HepG2 (cell line): ENCODE measurements at regions not wholly inside any gene's neighbourhood (a gene's known extent, or its start where the extent isn't known, plus 50 kb on each side); places are given as distances from the start of the nearest gene placed in this dataset.

Source experiments
- ATAC-seq: fragments of 200-7000 bp; cut with Tn5 transposase; 3 replicates; pipeline ENCODE4 v1.9.1; 2020; ENCODE audit warnings: mild to moderate bottlenecking, moderate library complexity
- BruUV-seq: library from RNA; stranded (reverse); fragments of 400-500 nt; replicated peaks from 2 replicates; lab custom pipeline; 2021; lab: Mats Ljungman, UMichigan
- CTCF ChIA-PET: fragments of 300-600 bp; formaldehyde crosslinking; extraction: SDS; loops from one replicate; lab custom pipeline; 2021; ENCODE audit warnings: low total read pairs, inconsistent platforms, low intra/inter-chr PET ratio; lab: Yijun Ruan, JAX
- POLR2A ChIA-PET: fragments of 350-600 bp; sonication (Branson Sonifier 250); formaldehyde crosslinking; loops from one replicate; lab custom pipeline; 2020; ENCODE audit warnings: antibody characterized with exemption, inconsistent platforms; lab: Yijun Ruan, JAX
- DNase-seq: peaks from one replicate; pipeline ENCODE4 v3.0.0-alpha.2; 2015; ENCODE audit warnings: low spot score
- FAIRE-seq: peaks from 3 replicates; lab custom pipeline; 2011; peaks lifted over from hg19 to GRCh38; lab: Jason Lieb, UNC
- H2AFZ ChIP-seq: one replicate; pipeline ENCODE4 v1.6.1; 2011; ENCODE audit warnings: low read length, inconsistent platforms
- H3K27ac ChIP-seq: fragments of 300-600 bp; 3 replicates; pipeline ENCODE4 v1.8.0; 2011; ENCODE audit warnings: mixed run types, mild to moderate bottlenecking, mixed read lengths, low read length, inconsistent platforms; ENCODE audit not compliant: insufficient read depth; ENCODE audit errors: extremely low read length
- H3K27me3 ChIP-seq, 2 experiments: fragments of 200-600 bp in 1 of 2; 2 replicates in 1 of 2; 3 replicates in 1 of 2; pipeline versions ENCODE4 v1.6.0 to v1.8.0; 2011; ENCODE audit warnings: low read length in 2 of 2, mild to moderate bottlenecking in 2 of 2, moderate library complexity in 2 of 2, inconsistent platforms in 1 of 2; ENCODE audit not compliant: insufficient read depth in 2 of 2, control insufficient read depth in 1 of 2
- H3K36me3 ChIP-seq, 2 experiments: fragments of 200-600 bp in 1 of 2; replicated peaks in 1 of 2; 2 replicates in 1 of 2; 3 replicates in 1 of 2; pipeline versions ENCODE4 v1.5.1 to v1.8.0; 2011; ENCODE audit warnings: low read length in 2 of 2, inconsistent platforms in 1 of 2; ENCODE audit not compliant: insufficient read depth in 2 of 2, control insufficient read depth in 1 of 2
- H3K4me1 ChIP-seq: 2 replicates; pipeline ENCODE4 v1.5.1; 2012; ENCODE audit warnings: low read length, inconsistent platforms; ENCODE audit not compliant: insufficient read depth
- H3K4me2 ChIP-seq: 2 replicates; pipeline ENCODE4 v1.6.0; 2011; ENCODE audit warnings: low read depth, low read length, inconsistent platforms
- H3K4me3 ChIP-seq, 3 experiments: fragments of 200-600 bp in 1 of 3; sonication (generic), shearing (Covaris generic) in 1 of 3; replicated peaks in 1 of 3; 2 replicates each; pipeline ENCODE4 v1.5.1; 2011 to 2016; ENCODE audit warnings: low read length in 3 of 3, inconsistent platforms in 2 of 3, low read depth in 2 of 3, mild to moderate bottlenecking in 2 of 3, control low read depth in 1 of 3, mixed read lengths in 1 of 3; ENCODE audit not compliant: insufficient read depth in 1 of 3
- H3K79me2 ChIP-seq: one replicate; pipeline ENCODE4 v1.6.1; 2011; ENCODE audit warnings: low read length, inconsistent platforms; ENCODE audit not compliant: insufficient read depth
- H3K9ac ChIP-seq: 2 replicates; pipeline ENCODE4 v1.6.0; 2011; ENCODE audit warnings: mild to moderate bottlenecking, low read depth, low read length, inconsistent platforms; ENCODE audit not compliant: insufficient read depth
- H3K9me3 ChIP-seq: 2 replicates; pipeline ENCODE4 v1.5.1; 2012; ENCODE audit warnings: mild to moderate bottlenecking, low read length
- H4K20me1 ChIP-seq: 2 replicates; pipeline ENCODE4 v1.6.0; 2011; ENCODE audit warnings: inconsistent platforms, mild to moderate bottlenecking, low read length, moderate library complexity; ENCODE audit not compliant: insufficient read depth
- AKNA ChIP-seq: sonication (generic); formaldehyde crosslinking; IDR thresholded peaks from 2 replicates; pipeline ENCODE4 v1.4.0; 2020; ENCODE audit warnings: missing genetic modification reagents, borderline replicate concordance
- CREB1 ChIP-seq, 2 experiments: fragments of 450-650 bp in 1 of 2; IDR thresholded peaks; 2 replicates each; pipeline ENCODE4 v1.6.1; 2016 to 2017; ENCODE audit warnings: control low read depth in 1 of 2, mild to moderate bottlenecking in 1 of 2, missing compliant biosample characterization in 1 of 2, missing genetic modification characterization in 1 of 2
- DMAP1 ChIP-seq: IDR thresholded peaks from 2 replicates; pipeline ENCODE4 v1.6.1; 2016
- FOSL1 ChIP-seq: sonication (generic); formaldehyde crosslinking; IDR thresholded peaks from 2 replicates; pipeline ENCODE4 v1.9.0; 2021; ENCODE audit warnings: missing genetic modification reagents, borderline replicate concordance
- ISX ChIP-seq: sonication (generic); formaldehyde crosslinking; conservative IDR thresholded peaks from 2 replicates; pipeline ENCODE4 v1.5.0; 2020; ENCODE audit warnings: missing genetic modification reagents
- KMT2A ChIP-seq: sonication (generic); formaldehyde crosslinking; IDR thresholded peaks from 2 replicates; pipeline ENCODE4 v1.4.0; 2020; ENCODE audit warnings: missing genetic modification reagents
- MAFF ChIP-seq: IDR thresholded peaks from 2 replicates; pipeline ENCODE4 v1.6.1; 2011; ENCODE audit warnings: low read depth, low read length, improper control_type of control experiment
- MATR3 ChIP-seq: sonication (generic); formaldehyde crosslinking; IDR thresholded peaks from 2 replicates; pipeline ENCODE4 v1.4.0; 2020; ENCODE audit warnings: missing genetic modification reagents
- MIER3 ChIP-seq: IDR thresholded peaks from 2 replicates; pipeline ENCODE4 v1.6.1; 2016; ENCODE audit warnings: missing compliant biosample characterization, borderline replicate concordance
- MTERF4 ChIP-seq: sonication (generic); formaldehyde crosslinking; IDR thresholded peaks from 2 replicates; pipeline ENCODE4 v1.8.0; 2023; ENCODE audit warnings: mild to moderate bottlenecking, missing genetic modification reagents
- PHF8 ChIP-seq: sonication (generic); formaldehyde crosslinking; IDR thresholded peaks from 2 replicates; pipeline ENCODE4 v1.5.0; 2020; ENCODE audit warnings: missing genetic modification reagents
- SMAD3 ChIP-seq: sonication (generic); formaldehyde crosslinking; IDR thresholded peaks from 2 replicates; pipeline ENCODE4 v1.4.0; 2020; ENCODE audit warnings: missing genetic modification reagents
- SMARCE1 ChIP-seq: fragments of 450-650 bp; IDR thresholded peaks from 2 replicates; pipeline ENCODE4 v1.6.1; 2017; ENCODE audit warnings: borderline replicate concordance
- SRSF4 ChIP-seq: fragments of 200-400 bp; formaldehyde crosslinking; IDR thresholded peaks from one replicate; pipeline ENCODE4 v1.6.1; 2018; ENCODE audit warnings: mild to moderate bottlenecking, low read depth, low read length, moderate library complexity; ENCODE audit not compliant: poor library complexity, severe bottlenecking
- ZKSCAN5 ChIP-seq: sonication (generic); formaldehyde crosslinking; IDR thresholded peaks from 2 replicates; pipeline ENCODE4 v1.5.1; 2020; ENCODE audit warnings: mild to moderate bottlenecking, missing genetic modification reagents
- ZMAT3 ChIP-seq: sonication (generic); formaldehyde crosslinking; conservative IDR thresholded peaks from 2 replicates; pipeline ENCODE4 v1.7.0; 2021; ENCODE audit warnings: missing genetic modification reagents
- ZNF121 ChIP-seq: sonication (generic); formaldehyde crosslinking; IDR thresholded peaks from 2 replicates; pipeline ENCODE4 v1.5.0; 2020; ENCODE audit warnings: mild to moderate bottlenecking, missing genetic modification reagents
- ZNF460 ChIP-seq: sonication (generic); formaldehyde crosslinking; IDR thresholded peaks from 2 replicates; pipeline ENCODE4 v1.5.1; 2020; ENCODE audit warnings: missing genetic modification reagents, mild to moderate bottlenecking, borderline replicate concordance
- ZNF552 ChIP-seq: sonication (generic); formaldehyde crosslinking; IDR thresholded peaks from 2 replicates; pipeline ENCODE4 v1.9.0; 2022; ENCODE audit warnings: missing genetic modification reagents, mild to moderate bottlenecking, borderline replicate concordance
- ZNF576 ChIP-seq: sonication (generic); formaldehyde crosslinking; IDR thresholded peaks from 2 replicates; pipeline ENCODE4 v1.4.0; 2020; ENCODE audit warnings: mild to moderate bottlenecking, missing genetic modification reagents
- ZNF841 ChIP-seq: sonication (generic); formaldehyde crosslinking; IDR thresholded peaks from 2 replicates; pipeline ENCODE4 v1.8.1; 2023; ENCODE audit warnings: missing genetic modification reagents, borderline replicate concordance
- WGBS: methylation state at CpG from one replicate; pipeline ENCODE4 v1.1.6; 2017; ENCODE audit warnings: low lambda C conversion rate; 5-methylcytosine and 5-hydroxymethylcytosine counted together
- in situ Hi-C: cut with HindIII; loops from 2 replicates; pipeline ENCODE4 v1.10.0; 2017; ENCODE audit warnings: low pct_unique_long_range_greater_than_20kb; ENCODE audit not compliant: extremely low pct_ligation_motif_present
- intact Hi-C: fragments of 100-400 bp; cut with micrococcal nuclease; formaldehyde crosslinking; loops from one replicate; pipeline ENCODE4 v1.10.0; 2022; ENCODE audit not compliant: unreplicated experiment

GRCh38 chr5:161096581-161096980 lies 244.6 kb upstream of the ATP10B start (continued):
- no peak for TF ChIP-seq MTERF4 (CRISPR knock-in tag)
- no peak for TF ChIP-seq ZNF460 (CRISPR knock-in tag)
- no peak for TF ChIP-seq DMAP1 (CRISPR knock-in tag)
- TF ChIP-seq KMT2A (CRISPR knock-in tag), result no peak
- no peak for TF ChIP-seq SRSF4
- TF ChIP-seq ZNF841 (CRISPR knock-in tag), result no peak
- TF ChIP-seq PHF8 (CRISPR knock-in tag), result no peak

GRCh38 chr5:161095953-161096352 lies 243.9 kb upstream of the ATP10B start:
- H3K4me2 ChIP-seq, result 0 out of 2 replicates have a peak overlapping the region, but pooled peaks have one; percentile 6
- no peaks in the 10 kb centered on the region for H3K9me3 ChIP-seq
- H3K9ac ChIP-seq, result no peak overlapping the region
- H3K27ac ChIP-seq, result no peak overlapping the region
- no peaks in the 10 kb centered on the region for H3K27me3 ChIP-seq
- no peaks in the 10 kb centered on the region for H4K20me1 ChIP-seq
- CTCF ChIA-PET, result no interaction called here
- intact Hi-C loops, result no loop called here
- H3K79me2 ChIP-seq, result no peaks in the 10 kb centered on the region
- no TSS peak for BruUV-seq
- H3K4me3 ChIP-seq, result no peak overlapping the region
- FAIRE-seq (no peak), ATAC-seq (peak; percentile 35; the same call in 1 of the 3 replicates), DNase-seq (peak; percentile 24)
- H3K36me3 ChIP-seq, result no peaks in the 10 kb centered on the region
- POLR2A ChIA-PET, result no interaction called here
- in situ Hi-C loops, result no loop called here
- no peak overlapping the region for H2AFZ ChIP-seq
- 0 out of 2 replicates have a peak, but pooled peaks cover 8% of the 10 kb centered on the region for H3K4me1 ChIP-seq
- WGBS, result 0% methylated on average over 2 of the region's 2 CpGs
- TF ChIP-seq ISX, result no peak
- TF ChIP-seq ZMAT3 (CRISPR knock-in tag), result no peak
- no peak for TF ChIP-seq SMARCE1
- TF ChIP-seq ZNF121 (CRISPR knock-in tag), result no peak
- no peak for TF ChIP-seq SMAD3 (CRISPR knock-in tag)
- TF ChIP-seq FOSL1 (CRISPR knock-in tag), result no peak
- TF ChIP-seq ZKSCAN5 (CRISPR knock-in tag), result no peak
- no peak for TF ChIP-seq ZNF552 (CRISPR knock-in tag)
- no peak for TF ChIP-seq CREB1 (IDR thresholded peaks at IDR 0.05)
- TF ChIP-seq CREB1 (CRISPR knock-in tag; IDR thresholded peaks at IDR 0.05), result no peak
- no peak for TF ChIP-seq ZNF576 (CRISPR knock-in tag)
- no peak for TF ChIP-seq MAFF
- TF ChIP-seq MATR3, result no peak
- TF ChIP-seq MIER3 (CRISPR knock-in tag), result no peak
- no peak for TF ChIP-seq AKNA (CRISPR knock-in tag)
